HG03060 (cell line): ENCODE measurements at regions not wholly inside any gene's neighbourhood (a gene's known extent, or its start where the extent isn't known, plus 50 kb on each side); places are given as distances from the start of the nearest gene placed in this dataset.
"Not testable (repeated sequence)": the region's sequence is repeated elsewhere in the genome, so short reads cannot be mapped to it uniquely, and the experiment has no call there.

Experiments
- ATAC-seq: cut with Tn5 transposase; IDR thresholded peaks from one replicate; pipeline ENCODE4 v1.9.1; 2021; ENCODE audit warnings: low read depth, moderate number of reproducible peaks; ENCODE audit not compliant: unreplicated experiment

DNA sequence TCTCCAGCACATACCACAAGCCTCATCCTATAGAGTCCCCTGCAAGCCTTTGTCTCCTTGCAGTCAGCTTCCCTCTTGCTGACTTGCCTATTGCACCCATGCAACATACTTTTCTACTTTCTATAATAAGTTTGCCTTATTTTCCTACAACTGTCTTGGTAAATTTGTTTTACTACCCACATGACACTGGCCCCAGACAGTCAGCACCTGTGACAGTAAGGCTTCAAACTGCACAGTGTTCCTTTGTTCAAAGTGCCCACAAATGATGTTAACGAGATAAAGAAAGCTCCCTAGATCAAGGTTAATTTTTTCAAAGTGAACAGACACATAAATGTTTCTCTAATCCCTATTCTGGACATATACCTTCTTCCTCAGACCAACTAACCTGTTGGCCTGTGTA lies 529.1 kb upstream of the PCDH10 start:
- ATAC-seq, result no peak

GRCh38 chr4:132642016-132642817 lies 506.9 kb upstream of the PCDH10 start:
- no peak for ATAC-seq

DNA sequence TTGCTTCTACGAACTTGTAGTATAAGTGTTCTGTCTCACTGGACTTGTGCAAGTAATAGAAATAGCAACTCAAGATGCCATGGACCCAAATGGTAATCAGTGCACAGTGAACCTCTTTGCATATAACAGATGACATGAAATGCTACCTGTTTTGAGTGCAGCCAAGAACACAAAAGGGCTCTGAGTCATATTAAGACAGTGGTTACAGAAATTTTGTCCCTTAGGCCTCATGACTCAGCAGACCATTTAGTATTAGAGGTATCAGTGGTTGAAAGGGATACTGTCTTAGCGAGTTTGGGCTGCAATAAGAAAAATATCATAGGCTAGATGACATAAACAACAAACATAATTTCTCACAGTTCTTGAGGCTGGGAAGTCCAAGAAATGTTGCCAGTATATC lies 502.9 kb upstream of the PCDH10 start:
- ATAC-seq, result peak; percentile 99

DNA sequence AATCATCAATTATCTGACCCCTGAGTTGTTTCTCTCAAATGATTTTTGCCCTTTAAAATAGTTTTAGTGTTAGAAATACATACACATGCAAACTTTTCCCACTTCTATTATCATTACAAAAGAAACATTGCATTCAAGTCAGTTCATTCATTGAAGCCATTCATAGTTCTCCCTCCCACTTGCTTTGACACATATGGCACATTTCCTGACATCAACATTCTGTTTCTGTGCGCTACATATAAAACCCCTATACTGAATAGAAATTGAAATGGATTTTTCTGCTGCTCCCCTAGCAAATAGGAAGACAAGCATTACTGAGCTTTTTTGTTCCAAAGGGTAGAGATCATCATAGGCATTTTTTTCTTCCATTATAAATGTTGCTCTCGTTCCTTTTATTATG lies 497.9 kb upstream of the PCDH10 start:
- no peak for ATAC-seq

- no peak for ATAC-seq
Observed at GRCh38 chr4:132660181-132660580, 488.9 kb upstream of the PCDH10 start.

DNA sequence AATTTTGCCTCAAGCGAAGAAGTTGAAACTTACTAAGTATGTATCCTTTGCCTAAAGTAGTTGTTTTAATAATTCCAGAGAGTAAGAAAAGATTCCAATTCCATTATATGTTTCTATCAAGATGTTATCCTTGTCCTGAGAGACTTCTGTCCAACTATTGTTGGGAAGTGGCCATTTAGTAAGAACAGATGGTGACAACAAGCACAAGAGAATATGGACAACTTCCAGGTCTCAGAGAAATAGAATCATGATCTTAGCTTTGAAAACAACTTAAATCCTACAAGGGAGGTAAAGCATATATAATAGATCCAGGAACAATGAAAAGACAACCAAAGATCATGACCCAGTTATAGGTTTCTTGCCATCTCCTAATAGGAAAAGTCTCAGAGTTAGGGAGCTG lies 486.6 kb upstream of the PCDH10 start:
- ATAC-seq, result no peak

- ATAC-seq, result no peak
Observed at GRCh38 chr4:132669786-132670185, 479.3 kb upstream of the PCDH10 start.

DNA sequence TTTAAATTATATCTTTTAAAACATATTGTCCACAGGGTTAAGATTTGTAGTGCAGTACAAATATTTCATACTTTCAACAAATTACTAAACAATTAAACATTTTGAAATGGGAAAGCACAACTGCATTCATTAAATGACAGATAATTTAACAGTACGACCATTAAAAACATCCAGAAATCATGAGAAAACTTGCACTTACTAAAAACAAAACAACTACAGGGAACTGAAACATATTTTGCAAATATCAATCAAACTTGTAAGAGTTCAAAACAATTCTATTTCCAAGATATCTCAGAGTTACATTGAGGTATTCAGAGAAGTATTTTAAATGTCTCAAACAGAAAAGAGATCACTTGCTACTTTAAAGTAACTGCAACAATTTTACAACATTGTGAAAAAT lies 478.5 kb upstream of the PCDH10 start:
- ATAC-seq, result no peak

DNA sequence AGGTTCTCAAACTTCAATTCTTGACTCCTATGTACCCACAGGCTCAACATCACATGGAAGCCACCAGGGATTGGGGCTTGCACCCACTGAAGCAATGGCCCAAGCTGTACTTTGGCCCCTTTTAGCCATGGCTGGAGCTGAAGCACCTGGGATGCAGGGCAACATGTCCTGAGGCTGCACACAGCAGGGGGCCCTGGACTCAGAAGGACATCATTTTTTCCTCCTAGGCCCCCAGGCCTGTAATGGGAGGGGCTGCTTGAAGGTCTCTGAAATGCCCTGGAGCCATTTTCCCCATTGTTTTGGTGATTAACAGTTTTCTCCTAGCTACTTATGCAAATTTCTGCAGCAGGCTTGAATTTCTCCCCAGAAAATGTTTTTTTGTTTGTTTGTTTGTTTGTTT lies 465.1 kb upstream of the PCDH10 start:
- no peak for ATAC-seq

GRCh38 chr4:132691026-132691425 lies 458.1 kb upstream of the PCDH10 start:
- ATAC-seq, result no peak

- no peak for ATAC-seq
Observed at GRCh38 chr4:132691668-132692067, 457.4 kb upstream of the PCDH10 start.

DNA sequence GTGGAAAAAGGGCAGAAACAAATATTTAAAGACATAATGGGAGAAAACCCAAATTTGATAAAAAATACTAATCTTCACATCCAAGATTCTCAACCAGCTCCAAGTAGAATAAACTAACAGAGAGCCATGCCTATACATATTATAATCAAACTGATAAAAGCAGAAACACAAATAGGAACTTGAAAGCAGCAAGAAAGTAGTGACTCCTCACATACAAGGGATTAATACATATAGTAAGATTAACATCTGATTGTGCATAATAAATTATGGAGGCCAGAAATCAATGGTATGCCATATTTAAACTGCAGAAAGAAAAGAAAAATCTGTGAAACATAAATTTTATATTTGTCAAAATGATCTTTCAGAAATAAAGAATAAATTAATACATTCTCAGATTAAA lies 454.3 kb upstream of the PCDH10 start:
- ATAC-seq, result no peak

DNA sequence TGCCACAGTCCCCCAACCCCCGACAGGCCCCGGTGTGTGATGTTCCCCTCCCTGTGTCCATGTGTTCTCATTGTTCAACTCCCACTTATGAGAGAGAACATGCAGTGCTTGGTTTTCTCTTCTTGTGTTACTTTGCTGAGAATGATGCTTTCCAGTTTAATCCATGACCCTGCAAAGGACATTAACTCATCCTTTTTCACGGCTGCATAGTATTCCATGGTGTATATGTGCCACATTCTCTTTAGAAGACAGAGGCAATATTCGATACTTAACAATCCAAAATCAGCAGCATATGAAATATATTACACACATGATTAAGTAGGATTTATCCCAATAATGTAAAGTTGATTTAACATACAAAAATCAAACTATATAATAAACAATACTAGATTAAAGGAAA lies 451.6 kb upstream of the PCDH10 start:
- not testable (repeated sequence) for ATAC-seq

DNA sequence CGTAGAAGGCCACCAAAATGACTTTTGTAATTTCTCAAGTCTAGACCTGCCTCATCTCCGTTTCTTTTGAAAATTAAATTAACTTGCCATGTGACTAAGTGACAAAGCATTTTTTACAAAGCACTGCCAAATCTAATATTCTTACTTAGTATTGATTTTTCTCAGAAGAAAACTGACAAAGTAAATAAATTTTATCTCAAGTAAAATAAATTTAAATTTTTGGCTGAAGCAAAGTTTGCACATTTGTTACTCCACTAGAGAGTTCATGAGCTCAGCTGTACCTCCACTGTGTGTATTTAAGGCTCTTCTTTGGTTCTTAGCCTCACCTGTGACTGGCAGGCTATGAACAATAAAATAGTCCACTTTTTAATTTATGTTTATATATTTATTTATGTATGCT lies 441.1 kb upstream of the PCDH10 start:
- no peak for ATAC-seq

DNA sequence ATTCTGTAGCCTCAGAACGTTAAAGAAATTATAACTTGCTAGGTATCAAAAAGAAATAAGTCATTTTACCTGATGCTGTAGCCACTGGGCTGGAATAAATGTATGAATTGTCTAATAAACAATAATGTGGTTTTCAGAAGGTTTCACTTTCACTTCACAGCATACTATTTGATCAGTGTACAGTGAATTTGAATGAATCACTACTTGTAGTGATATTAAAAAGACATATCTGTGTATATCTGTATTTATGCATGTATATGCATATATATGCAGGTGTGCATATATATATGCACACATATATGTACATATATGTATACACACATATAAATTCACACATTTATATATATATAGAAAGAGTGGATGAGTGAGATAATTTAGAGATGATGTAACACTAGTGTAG lies 440.0 kb upstream of the PCDH10 start:
- no peak for ATAC-seq

- ATAC-seq, result no peak
Observed at GRCh38 chr4:132710971-132711370, 438.1 kb upstream of the PCDH10 start.

- no peak for ATAC-seq
Observed at GRCh38 chr4:132737344-132737743, 411.8 kb upstream of the PCDH10 start.

- no peak for ATAC-seq
Observed at GRCh38 chr4:132759199-132759780, 389.8 kb upstream of the PCDH10 start.

DNA sequence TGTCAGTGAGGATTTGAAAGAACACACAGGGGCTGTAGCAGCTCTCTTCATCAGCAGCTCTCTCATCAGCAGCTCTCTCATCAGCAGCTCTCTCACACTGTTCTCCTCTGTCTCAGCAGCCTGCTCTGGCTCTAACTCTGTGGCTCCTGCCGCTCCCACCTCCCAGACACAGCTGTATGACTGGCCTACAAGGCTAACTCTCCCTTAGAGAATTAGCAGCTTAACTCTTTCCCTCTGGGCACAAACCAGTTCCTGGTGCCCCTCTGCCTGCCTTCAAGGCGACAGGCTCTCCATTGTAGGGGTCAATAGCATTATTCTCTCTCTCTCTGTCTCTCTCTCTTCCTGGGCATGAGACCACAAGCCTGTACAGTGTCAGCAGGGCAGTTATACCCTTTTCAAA lies 385.6 kb upstream of the PCDH10 start:
- ATAC-seq, result no peak

- no peak for ATAC-seq
Observed at GRCh38 chr4:132767901-132768300, 381.2 kb upstream of the PCDH10 start.

- ATAC-seq, result no peak
Observed at GRCh38 chr4:132770776-132771175, 378.3 kb upstream of the PCDH10 start.

DNA sequence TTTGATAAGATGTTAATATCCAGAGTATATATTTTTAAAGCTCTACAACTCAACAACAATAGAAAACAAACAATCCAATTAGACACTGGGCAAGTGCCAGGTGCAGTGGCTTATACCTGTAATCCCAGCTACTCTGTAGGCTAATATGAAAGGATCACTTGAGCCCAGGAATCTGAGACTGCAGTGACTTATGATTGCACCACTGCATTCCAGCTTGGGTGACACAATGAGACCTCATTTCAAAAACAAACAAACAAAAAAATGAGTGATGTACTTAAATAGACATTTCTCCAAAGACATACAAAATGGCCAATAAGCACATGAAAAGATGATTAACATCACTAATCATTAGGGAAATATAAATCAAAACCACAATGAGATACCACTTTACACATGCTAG lies 356.8 kb upstream of the PCDH10 start:
- ATAC-seq, result no peak
